Keratinocyte (primary cell): ENCODE measurements at regions not wholly inside any gene's neighbourhood (a gene's known extent, or its start where the extent isn't known, plus 50 kb on each side); places are given as distances from the start of the nearest gene placed in this dataset.

Source experiments
- DNase-seq: peaks from one replicate; pipeline ENCODE4 v3.0.0-alpha.2; 2011; ENCODE audit warnings: low read depth, missing footprints, low spot score
- FAIRE-seq: peaks from 2 replicates; lab custom pipeline; 2011; peaks lifted over from hg19 to GRCh38; lab: Jason Lieb, UNC
- H2AFZ ChIP-seq: 2 replicates; pipeline ENCODE4 v1.6.0; 2012; ENCODE audit warnings: low read length, control low read depth, inconsistent platforms; ENCODE audit not compliant: control insufficient read depth
- H3K27ac ChIP-seq: 2 replicates; pipeline ENCODE4 v1.5.1; 2011; ENCODE audit warnings: low read length; ENCODE audit not compliant: control insufficient read depth, insufficient read depth
- H3K27me3 ChIP-seq: 3 replicates; pipeline ENCODE4 v1.6.0; 2011; ENCODE audit warnings: low read length; ENCODE audit not compliant: control insufficient read depth, insufficient read depth; ENCODE audit errors: extremely low read depth
- H3K36me3 ChIP-seq, 2 experiments: 2 replicates in 1 of 2; 3 replicates in 1 of 2; pipeline ENCODE4 v1.5.1; 2011; ENCODE audit warnings: low read length in 2 of 2, mild to moderate bottlenecking in 1 of 2; ENCODE audit not compliant: control insufficient read depth in 2 of 2, insufficient read depth in 2 of 2; ENCODE audit errors: extremely low read depth in 1 of 2
- H3K4me1 ChIP-seq: 3 replicates; pipeline ENCODE4 v1.5.1; 2011; ENCODE audit warnings: low read length; ENCODE audit not compliant: control insufficient read depth, insufficient read depth; ENCODE audit errors: extremely low read depth
- H3K4me2 ChIP-seq: 3 replicates; pipeline ENCODE4 v1.6.0; 2011; ENCODE audit warnings: low read depth, low read length; ENCODE audit not compliant: control insufficient read depth, insufficient read depth; ENCODE audit errors: extremely low read depth
- H3K4me3 ChIP-seq, 3 experiments: fragments of 200-600 bp in 1 of 3; sonication (generic) in 1 of 3; 2 replicates in 2 of 3; 3 replicates in 1 of 3; pipeline ENCODE4 v1.5.1; 2011 to 2016; ENCODE audit warnings: low read length in 3 of 3, mild to moderate bottlenecking in 3 of 3, control low read depth in 2 of 3, inconsistent platforms in 1 of 3, low read depth in 1 of 3, mixed read lengths in 1 of 3, mixed run types in 1 of 3, moderate library complexity in 1 of 3; ENCODE audit not compliant: control insufficient read depth in 2 of 3, insufficient read depth in 2 of 3; ENCODE audit errors: extremely low read depth in 1 of 3
- H3K79me2 ChIP-seq: 2 replicates; pipeline ENCODE4 v1.6.0; 2012; ENCODE audit warnings: low read length; ENCODE audit not compliant: control insufficient read depth, insufficient read depth
- H3K9ac ChIP-seq: 3 replicates; pipeline ENCODE4 v1.6.0; 2011; ENCODE audit warnings: low read length; ENCODE audit not compliant: control insufficient read depth, insufficient read depth; ENCODE audit errors: extremely low read depth
- H3K9me1 ChIP-seq: 3 replicates; pipeline ENCODE4 v1.6.0; 2011; ENCODE audit warnings: low read length; ENCODE audit not compliant: control insufficient read depth, insufficient read depth; ENCODE audit errors: extremely low read depth
- H3K9me3 ChIP-seq: 2 replicates; pipeline ENCODE4 v1.5.1; 2012; ENCODE audit warnings: low read depth, low read length; ENCODE audit not compliant: control insufficient read depth
- H4K20me1 ChIP-seq: 3 replicates; pipeline ENCODE4 v1.6.0; 2011; ENCODE audit warnings: low read length; ENCODE audit not compliant: control insufficient read depth, insufficient read depth; ENCODE audit errors: extremely low read depth
- EZH2 ChIP-seq: IDR thresholded peaks from one replicate; pipeline ENCODE4 v1.6.1; 2012; ENCODE audit warnings: inconsistent platforms, mild to moderate bottlenecking, low read length, moderate library complexity
- dilution Hi-C: fragments of 300-500 bp; cut with MboI; formaldehyde crosslinking; loops from one replicate; pipeline ENCODE4 v1.7.0; 2020; ENCODE audit warnings: low sequenced_read_pairs; ENCODE audit not compliant: extremely low pct_ligation_motif_present
- TF ChIP-seq, protein P1 (sequence below), 3 experiments: IDR thresholded peaks in 1 of 3; conservative IDR thresholded peaks in 1 of 3; optimal IDR thresholded peaks in 1 of 3; 2 replicates in 2 of 3; 3 replicates in 1 of 3; pipeline versions ENCODE3 to v1.5.1; 2011; ENCODE audit warnings: low read length in 3 of 3, mild to moderate bottlenecking in 3 of 3, moderate library complexity in 2 of 3, control low read depth in 1 of 3, inconsistent platforms in 1 of 3; ENCODE audit not compliant: insufficient read depth in 2 of 3; ENCODE audit errors: extremely low read depth in 1 of 3

DNA sequence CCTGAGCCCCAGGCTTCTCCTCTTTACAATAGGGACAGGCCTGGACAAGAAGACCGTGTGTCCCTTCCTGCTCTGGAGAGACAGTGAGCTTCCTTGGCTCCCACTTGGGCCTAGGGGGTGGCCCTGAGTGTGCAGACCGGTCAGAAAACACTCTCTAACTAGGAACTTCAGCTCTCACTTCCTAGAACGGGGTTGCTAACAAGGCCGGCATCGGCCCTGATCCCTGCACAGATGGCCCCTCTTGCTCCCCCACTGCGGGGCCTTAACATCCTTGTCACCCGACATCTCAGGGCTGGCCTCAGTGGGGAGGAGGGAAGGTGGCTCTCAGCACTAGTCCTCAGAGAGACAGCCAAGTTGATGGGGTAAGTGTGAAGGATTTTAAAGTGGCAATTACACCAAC, 406.9 kb downstream of the CTTN start:
- Histone ChIP-seq H2AFZ (no peak overlapping the region), H3K9ac (no peak overlapping the region), H3K4me3 (no peak overlapping the region), H3K9me1 (no peaks in the 10 kb centered on the region), H3K27me3 (no peaks in the 10 kb centered on the region), H3K27ac (no peak overlapping the region), H3K4me2 (no peak overlapping the region), H3K79me2 (no peaks in the 10 kb centered on the region), H3K4me1 (no peaks in the 10 kb centered on the region), H4K20me1 (no peaks in the 10 kb centered on the region), H3K9me3 (peaks cover 15% of the 10 kb centered on the region), H3K36me3 (no peaks in the 10 kb centered on the region)
- TF ChIP-seq, protein P1, sequence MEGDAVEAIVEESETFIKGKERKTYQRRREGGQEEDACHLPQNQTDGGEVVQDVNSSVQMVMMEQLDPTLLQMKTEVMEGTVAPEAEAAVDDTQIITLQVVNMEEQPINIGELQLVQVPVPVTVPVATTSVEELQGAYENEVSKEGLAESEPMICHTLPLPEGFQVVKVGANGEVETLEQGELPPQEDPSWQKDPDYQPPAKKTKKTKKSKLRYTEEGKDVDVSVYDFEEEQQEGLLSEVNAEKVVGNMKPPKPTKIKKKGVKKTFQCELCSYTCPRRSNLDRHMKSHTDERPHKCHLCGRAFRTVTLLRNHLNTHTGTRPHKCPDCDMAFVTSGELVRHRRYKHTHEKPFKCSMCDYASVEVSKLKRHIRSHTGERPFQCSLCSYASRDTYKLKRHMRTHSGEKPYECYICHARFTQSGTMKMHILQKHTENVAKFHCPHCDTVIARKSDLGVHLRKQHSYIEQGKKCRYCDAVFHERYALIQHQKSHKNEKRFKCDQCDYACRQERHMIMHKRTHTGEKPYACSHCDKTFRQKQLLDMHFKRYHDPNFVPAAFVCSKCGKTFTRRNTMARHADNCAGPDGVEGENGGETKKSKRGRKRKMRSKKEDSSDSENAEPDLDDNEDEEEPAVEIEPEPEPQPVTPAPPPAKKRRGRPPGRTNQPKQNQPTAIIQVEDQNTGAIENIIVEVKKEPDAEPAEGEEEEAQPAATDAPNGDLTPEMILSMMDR (optimal IDR thresholded peaks at IDR 0.05 in 1 of 3, IDR thresholded peaks at IDR 0.05 in 1 of 3, conservative IDR thresholded peaks at IDR 0.05 in 1 of 3; ENCODE audit: extremely low read depth in 1 of 3, insufficient read depth in 2 of 3, low read length in 3 of 3) = no peak
- no peak for TF ChIP-seq EZH2
- dilution Hi-C loops = no loop called here
- no peak for FAIRE-seq
- DNase-seq = no peak

- dilution Hi-C loops = no loop called here
These were observed 407.6 kb downstream of the CTTN start for GRCh38 chr11:70805971-70806370.

More at GRCh38 chr11:70805971-70806370, 407.6 kb downstream of the CTTN start:
- Histone ChIP-seq H4K20me1 (no peaks in the 10 kb centered on the region), H2AFZ (no peak overlapping the region), H3K4me2 (no peak overlapping the region), H3K27ac (no peak overlapping the region), H3K36me3 (no peaks in the 10 kb centered on the region), H3K79me2 (no peaks in the 10 kb centered on the region), H3K27me3 (no peaks in the 10 kb centered on the region), H3K4me1 (no peaks in the 10 kb centered on the region), H3K9me1 (no peaks in the 10 kb centered on the region), H3K9ac (no peak overlapping the region), H3K9me3 (peaks cover 18% of the 10 kb centered on the region), H3K4me3 (no peak overlapping the region)
- DNase-seq = no peak
- FAIRE-seq = no peak
- no peak for TF ChIP-seq EZH2
- TF ChIP-seq, protein P1 (optimal IDR thresholded peaks at IDR 0.05 in 1 of 3, IDR thresholded peaks at IDR 0.05 in 1 of 3, conservative IDR thresholded peaks at IDR 0.05 in 1 of 3; ENCODE audit: extremely low read depth in 1 of 3, insufficient read depth in 2 of 3, low read length in 3 of 3) = no peak
